GM12891 (cell line): ENCODE measurements at regions not wholly inside any gene's neighbourhood (a gene's known extent, or its start where the extent isn't known, plus 50 kb on each side); places are given as distances from the start of the nearest gene placed in this dataset.
"Not testable (repeated sequence)": the region's sequence is repeated elsewhere in the genome, so short reads cannot be mapped to it uniquely, and the experiment has no call there.

Experiments used
- DNase-seq: peaks from one replicate; pipeline ENCODE4 v3.0.0; 2011; ENCODE audit warnings: low spot score; ENCODE audit not compliant: insufficient read length
- FAIRE-seq: peaks from 2 replicates; lab custom pipeline; 2011; peaks lifted over from hg19 to GRCh38; lab: Jason Lieb, UNC
- PAX5 ChIP-seq: IDR thresholded peaks from 2 replicates; pipeline ENCODE4 v1.6.1; 2011; ENCODE audit warnings: low read length, moderate library complexity, mild to moderate bottlenecking; ENCODE audit not compliant: insufficient read depth, severe bottlenecking
- POLR2A ChIP-seq: IDR thresholded peaks from 2 replicates; pipeline ENCODE4 v1.6.1; 2011; ENCODE audit warnings: low read depth, low read length, control low read depth
- POLR2AphosphoS5 ChIP-seq: IDR thresholded peaks from 2 replicates; pipeline ENCODE4 v1.6.1; 2011; ENCODE audit warnings: low read depth, low read length, control low read depth
- POU2F2 ChIP-seq: IDR thresholded peaks from 2 replicates; pipeline ENCODE4 v1.6.1; 2011; ENCODE audit warnings: low read depth, mild to moderate bottlenecking, control low read depth, low read length, moderate library complexity
- SPI1 ChIP-seq: IDR thresholded peaks from 2 replicates; pipeline ENCODE4 v1.6.1; 2011; ENCODE audit warnings: low read depth, low read length, control low read depth
- TAF1 ChIP-seq: IDR thresholded peaks from 2 replicates; pipeline ENCODE4 v1.6.1; 2011; ENCODE audit warnings: low read depth, low read length, control low read depth

- FAIRE-seq (no peak), DNase-seq (no peak)
- TF ChIP-seq POLR2AphosphoS5 (no peak), SPI1 (no peak), PAX5 (no peak)
These were observed 286.0 kb upstream of the TGFBR2 start for GRCh38 chr3:30320392-30320791.

- no peak for DNase-seq
- FAIRE-seq: no peak
- TF ChIP-seq PAX5: no peak
- no peak for TF ChIP-seq SPI1
- no peak for TF ChIP-seq POLR2AphosphoS5
- TF ChIP-seq TAF1: no peak
- TF ChIP-seq POLR2A: no peak
- no peak for TF ChIP-seq POU2F2
These were observed 285.3 kb upstream of the TGFBR2 start for GRCh38 chr3:30321065-30321464.

- not testable (repeated sequence) for FAIRE-seq, DNase-seq
These were observed 282.8 kb upstream of the TGFBR2 start for GRCh38 chr3:30323649-30324048.

- DNase-seq (no peak), FAIRE-seq (no peak)
- TF ChIP-seq SPI1 (no peak), POLR2AphosphoS5 (no peak), POU2F2 (no peak), POLR2A (no peak), TAF1 (no peak), PAX5 (no peak)
These were observed 281.8 kb upstream of the TGFBR2 start for GRCh38 chr3:30324587-30324986.

GRCh38 chr3:30327976-30328375 is 278.4 kb upstream of the TGFBR2 start:
- not testable (repeated sequence) for DNase-seq, FAIRE-seq

- not testable (repeated sequence) for DNase-seq, FAIRE-seq
These were observed 277.5 kb upstream of the TGFBR2 start for GRCh38 chr3:30328935-30329334.

- TF ChIP-seq PAX5: no peak
- no peak for TF ChIP-seq POLR2A
- TF ChIP-seq TAF1: no peak
- TF ChIP-seq POU2F2: no peak
- no peak for TF ChIP-seq POLR2AphosphoS5
- TF ChIP-seq SPI1: no peak
- DNase-seq: no peak
- FAIRE-seq: no peak
These were observed 274.9 kb upstream of the TGFBR2 start for GRCh38 chr3:30331519-30331918.

- TF ChIP-seq TAF1 (no peak), POLR2A (no peak), POU2F2 (no peak), POLR2AphosphoS5 (no peak), PAX5 (no peak), SPI1 (no peak)
- no peak for DNase-seq
- no peak for FAIRE-seq
These were observed 274.0 kb upstream of the TGFBR2 start for GRCh38 chr3:30332196-30333021.

GRCh38 chr3:30333143-30333542 is 273.3 kb upstream of the TGFBR2 start:
- TF ChIP-seq POU2F2 (no peak), POLR2AphosphoS5 (no peak), PAX5 (no peak), SPI1 (no peak), TAF1 (no peak), POLR2A (no peak)
- FAIRE-seq: no peak
- no peak for DNase-seq

- TF ChIP-seq TAF1 (no peak), SPI1 (no peak), POLR2A (no peak), POU2F2 (no peak), POLR2AphosphoS5 (no peak), PAX5 (no peak)
- FAIRE-seq (no peak), DNase-seq (no peak)
These were observed 272.5 kb upstream of the TGFBR2 start for GRCh38 chr3:30333903-30334302.

GRCh38 chr3:30340500-30340899 is 265.9 kb upstream of the TGFBR2 start:
- FAIRE-seq (no peak), DNase-seq (no peak)
- no peak for TF ChIP-seq POLR2A
- TF ChIP-seq POLR2AphosphoS5: no peak
- no peak for TF ChIP-seq PAX5
- no peak for TF ChIP-seq SPI1
- no peak for TF ChIP-seq TAF1
- no peak for TF ChIP-seq POU2F2
